Activated CD4-positive, alpha-beta T cell treated with anti-CD3 and anti-CD28 coated beads, Interleukin-2, amount 50 U/mL, for 1 hour (primary cell): ENCODE measurements at regions not wholly inside any gene's neighbourhood (a gene's known extent, or its start where the extent isn't known, plus 50 kb on each side); places are given as distances from the start of the nearest gene placed in this dataset.
"Not testable (repeated sequence)": the region's sequence is repeated elsewhere in the genome, so short reads cannot be mapped to it uniquely, and the experiment has no call there.

Experiments
- DNase-seq: peaks from one replicate; pipeline ENCODE4 v3.0.0-alpha.2; 2020

DNA sequence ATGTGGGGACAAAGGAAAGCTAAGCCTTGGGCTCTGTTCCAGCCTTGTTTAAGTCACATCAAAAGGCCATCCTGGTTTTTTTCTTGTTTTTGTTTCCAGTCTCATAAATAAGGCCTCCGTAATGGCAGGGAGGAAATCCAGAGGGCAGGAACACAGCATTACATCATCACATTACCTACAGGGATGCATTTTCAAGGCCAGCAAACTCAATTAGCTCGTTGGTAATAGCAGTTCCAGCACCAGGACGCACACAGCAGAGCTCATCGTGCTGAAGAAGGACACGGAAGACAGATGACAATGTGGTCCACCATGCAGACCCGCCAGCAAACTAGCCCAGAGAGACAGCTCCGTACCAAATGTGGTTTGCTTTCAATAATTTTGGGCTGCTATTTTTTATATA is 1209.2 kb downstream of the TYW1 start:
- DNase-seq, result no peak

DNA sequence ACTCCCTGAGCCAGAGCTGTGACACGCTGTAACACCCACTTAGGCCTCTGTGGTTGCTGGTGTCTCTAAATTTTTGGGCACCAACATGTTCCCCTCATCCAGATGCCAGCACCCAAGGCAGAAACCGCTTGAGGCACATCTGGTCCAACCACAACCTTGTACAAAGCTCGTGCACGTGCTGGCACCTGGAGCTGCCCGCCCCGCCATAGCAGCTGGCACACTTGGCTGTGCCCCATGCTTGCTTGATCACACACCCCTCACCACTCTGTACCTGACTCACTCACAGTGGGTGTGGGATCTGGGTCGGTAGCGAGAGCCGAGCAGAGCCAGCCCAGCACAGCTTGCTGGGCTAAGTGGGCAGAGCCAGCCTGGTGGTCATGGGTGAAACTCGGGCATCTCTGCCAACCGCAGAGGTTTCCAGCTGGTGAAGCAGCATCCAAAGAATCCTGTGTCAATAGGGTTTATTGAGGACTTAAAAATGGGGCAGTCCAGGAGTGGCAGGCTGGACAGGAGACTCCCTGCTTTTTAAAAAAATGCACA is 1210.4 kb downstream of the TYW1 start:
- DNase-seq, result no peak

DNA sequence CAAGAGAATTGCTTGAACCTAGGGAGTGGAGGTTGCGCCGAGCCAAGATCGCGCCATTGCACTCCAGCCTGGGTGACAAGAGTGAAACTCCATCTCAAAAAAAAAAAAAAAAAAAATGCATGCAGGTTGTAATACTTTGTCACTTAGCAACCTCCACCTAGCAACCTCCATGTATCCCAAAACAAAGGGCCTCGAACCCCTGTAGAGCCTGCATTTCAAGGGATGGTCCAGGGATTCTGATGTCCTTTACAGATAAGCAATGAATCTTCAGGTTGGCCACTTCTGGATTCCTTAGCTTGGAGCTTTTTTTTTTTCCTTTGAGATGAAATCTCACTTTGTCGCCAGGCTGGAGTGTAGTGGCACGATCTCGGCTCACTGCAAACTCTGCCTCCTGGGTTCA is 1211.0 kb downstream of the TYW1 start:
- DNase-seq, result no peak

DNA sequence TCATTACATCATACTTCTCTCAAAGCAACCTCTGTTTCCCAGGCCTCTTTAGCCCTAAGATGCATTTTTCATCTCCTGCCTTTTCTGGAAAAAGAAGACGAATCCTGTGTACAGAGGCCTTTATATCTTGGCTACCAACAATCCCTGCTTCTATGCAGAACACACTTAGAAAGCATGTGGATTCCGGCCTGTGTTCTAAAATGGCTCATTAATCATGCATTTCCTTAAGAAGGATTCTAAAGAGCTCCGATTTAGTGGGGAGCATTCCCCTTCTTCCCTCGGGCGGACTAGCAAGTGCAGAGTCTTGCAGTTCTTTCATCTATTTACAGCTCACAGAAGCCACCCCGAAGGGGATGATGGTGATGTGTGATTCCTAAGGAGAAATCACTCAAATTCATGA is 1212.9 kb downstream of the TYW1 start:
- DNase-seq, result no peak

DNA sequence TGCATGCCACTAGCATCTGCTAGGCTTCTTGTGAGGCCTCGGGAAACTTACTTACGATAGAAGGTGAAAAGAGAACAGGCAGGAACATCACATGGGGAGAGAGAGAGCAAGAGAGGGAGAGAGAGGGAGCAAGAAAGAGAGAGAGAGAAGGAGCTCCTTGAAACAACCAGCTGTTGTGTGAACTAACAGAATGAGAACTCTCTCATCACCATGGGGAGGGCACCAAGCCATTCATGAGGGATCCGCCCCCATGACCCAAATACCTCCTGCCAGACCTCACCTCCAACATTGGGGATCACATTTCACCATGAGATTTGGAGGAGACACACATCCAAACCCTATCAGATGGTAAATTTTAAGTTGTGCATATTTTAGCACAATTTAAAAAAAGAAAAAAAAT is 1217.2 kb downstream of the TYW1 start:
- DNase-seq, result no peak

DNA sequence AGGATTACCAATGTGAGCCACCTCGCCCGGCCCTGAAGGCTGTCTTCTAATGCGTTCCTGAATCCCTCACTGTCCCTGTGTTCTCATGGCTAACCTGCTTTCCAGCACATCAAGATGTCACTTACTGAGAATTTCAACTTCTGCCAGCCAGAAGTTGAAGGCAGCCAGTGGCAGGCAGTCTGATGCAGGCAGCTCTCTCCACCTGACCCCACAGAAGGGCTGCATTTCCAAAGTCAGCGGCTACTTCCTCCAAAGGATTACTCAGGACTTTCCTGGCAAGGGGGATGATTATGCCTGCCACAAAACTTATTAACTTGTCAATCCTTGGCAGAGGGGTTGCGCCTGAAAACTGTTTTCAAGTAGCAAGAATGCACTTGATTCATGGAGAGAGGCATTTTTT is 1219.4 kb downstream of the TYW1 start:
- no peak for DNase-seq

DNA sequence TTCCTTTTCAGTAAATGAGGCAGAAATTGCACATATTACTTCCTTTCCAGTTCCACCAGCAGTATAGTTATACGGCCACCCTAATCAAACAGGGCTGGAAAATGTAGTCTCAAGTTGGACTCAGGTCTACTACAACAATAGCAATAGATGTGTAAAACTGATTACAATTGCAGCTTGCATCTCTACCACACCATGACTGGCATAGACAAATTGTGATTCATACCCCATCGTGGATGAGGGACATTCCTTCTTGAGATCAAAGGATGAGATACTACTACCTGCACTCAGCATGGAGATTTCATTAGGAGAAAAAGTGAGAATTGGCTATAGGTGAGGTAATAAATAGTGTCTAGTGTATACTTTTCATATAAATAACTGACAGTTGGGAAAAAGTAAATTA is 1220.8 kb downstream of the TYW1 start:
- DNase-seq, result no peak

DNA sequence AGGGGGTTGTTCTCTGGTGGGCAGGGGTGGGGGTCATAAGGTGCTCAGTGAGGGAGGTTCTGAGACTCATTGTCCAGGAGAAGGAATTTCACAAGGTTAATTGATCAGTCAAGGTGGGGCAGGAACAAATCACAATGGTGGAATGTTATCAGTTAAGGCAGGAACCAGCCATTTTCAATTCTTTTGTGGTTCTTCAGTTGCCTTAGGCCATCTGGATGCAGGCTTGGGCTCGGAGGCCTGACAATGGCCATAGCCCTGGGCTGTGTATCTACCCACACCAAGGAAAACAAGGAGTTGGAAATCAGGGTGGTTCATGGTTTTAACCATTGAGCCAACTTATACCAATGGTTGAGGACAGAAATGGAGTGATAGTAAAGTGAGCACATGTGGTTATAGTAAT is 1221.8 kb downstream of the TYW1 start:
- DNase-seq, result no peak

DNA sequence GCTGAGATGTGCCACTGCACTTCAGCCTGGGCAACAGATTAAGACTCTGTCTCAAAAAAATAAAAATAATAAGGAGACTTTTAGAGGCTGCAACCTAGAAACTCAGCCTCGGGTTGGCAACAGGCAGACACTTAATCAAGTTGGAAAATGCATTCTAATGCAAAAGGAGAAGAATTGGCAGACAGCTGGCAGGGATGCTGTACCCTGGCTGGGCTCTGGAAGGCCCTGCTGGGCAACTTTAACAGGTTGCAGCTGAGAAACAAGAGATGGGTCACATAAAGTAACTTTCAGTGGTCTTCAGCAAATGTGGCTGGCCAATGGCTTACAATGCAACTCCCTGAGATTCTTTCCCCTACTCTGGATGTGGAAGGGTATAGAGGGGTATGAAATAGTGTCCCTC is 1225.7 kb downstream of the TYW1 start:
- DNase-seq, result no peak

DNA sequence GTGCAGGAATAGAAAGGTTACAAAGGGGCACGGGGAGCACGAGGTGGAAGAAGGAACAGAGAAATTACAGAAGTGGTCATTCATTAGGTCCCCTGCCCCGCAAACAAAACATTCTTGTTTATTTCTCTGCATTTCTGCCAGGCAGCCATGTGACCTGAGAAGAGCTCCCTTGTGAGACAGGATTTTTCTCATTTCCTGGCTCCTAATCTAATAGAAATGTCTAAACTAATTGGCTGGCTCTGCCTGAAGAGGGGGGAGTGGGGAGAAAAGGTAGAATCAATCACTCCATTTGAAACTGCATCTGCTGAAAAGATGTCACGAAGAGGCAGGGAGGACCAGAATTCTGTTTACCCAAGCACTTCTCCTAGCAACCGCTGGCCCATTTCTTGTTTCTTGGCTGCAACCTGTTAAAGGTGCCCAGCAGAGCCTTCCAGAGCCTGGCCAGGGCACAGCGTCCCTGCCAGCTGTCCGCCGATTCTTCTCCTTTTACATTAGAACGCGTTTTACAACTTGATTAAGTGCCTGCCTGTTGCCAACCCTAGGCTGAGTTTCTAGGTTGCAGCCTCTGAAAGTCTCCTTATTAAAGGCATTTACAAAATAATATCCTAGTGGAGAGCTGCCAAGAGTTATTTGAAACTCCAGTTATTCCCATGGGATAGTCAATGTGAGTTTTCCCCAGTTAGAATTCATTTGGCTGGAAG is 1227.6 kb downstream of the TYW1 start:
- no peak for DNase-seq

DNA sequence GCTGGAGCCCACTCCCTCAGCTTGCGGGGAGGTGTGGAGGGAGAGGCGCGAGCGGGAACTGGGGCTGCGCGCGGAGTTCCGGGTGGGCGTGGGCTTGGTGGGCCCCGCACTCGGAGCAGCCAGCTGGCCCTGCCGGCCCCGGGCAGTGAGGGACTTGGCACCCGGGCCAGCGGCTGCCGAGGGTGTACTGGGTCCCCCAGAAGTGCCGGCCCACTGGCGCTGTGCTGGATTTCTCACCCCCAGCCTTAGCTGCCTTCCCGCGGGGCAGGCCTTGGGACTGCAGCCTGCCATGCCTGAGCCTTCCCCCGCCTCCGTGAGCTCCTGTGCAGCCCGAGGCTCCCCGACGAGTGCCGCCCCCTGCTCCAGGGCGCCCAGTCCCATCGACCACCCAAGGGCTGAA is 1234.4 kb downstream of the TYW1 start:
- not testable (repeated sequence) for DNase-seq

DNA sequence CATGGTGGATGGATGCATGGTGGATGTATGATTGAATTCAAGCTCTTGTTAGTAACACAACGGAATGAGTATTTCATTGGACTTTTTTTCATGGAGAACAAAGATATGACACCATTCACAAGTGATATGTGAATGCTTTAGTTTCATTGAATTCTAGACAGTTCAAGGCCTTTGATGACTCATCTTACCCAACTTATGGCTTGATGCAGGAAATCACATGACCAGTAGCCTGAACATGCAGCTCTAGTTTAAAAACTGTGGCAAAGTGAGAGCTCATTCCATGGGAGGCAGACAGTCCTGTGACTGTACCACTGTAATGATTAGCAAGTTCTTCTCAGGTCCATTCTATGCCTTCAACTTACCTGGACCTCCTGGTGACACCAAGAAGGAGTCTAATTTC is 1239.3 kb downstream of the TYW1 start:
- DNase-seq, result no peak

DNA sequence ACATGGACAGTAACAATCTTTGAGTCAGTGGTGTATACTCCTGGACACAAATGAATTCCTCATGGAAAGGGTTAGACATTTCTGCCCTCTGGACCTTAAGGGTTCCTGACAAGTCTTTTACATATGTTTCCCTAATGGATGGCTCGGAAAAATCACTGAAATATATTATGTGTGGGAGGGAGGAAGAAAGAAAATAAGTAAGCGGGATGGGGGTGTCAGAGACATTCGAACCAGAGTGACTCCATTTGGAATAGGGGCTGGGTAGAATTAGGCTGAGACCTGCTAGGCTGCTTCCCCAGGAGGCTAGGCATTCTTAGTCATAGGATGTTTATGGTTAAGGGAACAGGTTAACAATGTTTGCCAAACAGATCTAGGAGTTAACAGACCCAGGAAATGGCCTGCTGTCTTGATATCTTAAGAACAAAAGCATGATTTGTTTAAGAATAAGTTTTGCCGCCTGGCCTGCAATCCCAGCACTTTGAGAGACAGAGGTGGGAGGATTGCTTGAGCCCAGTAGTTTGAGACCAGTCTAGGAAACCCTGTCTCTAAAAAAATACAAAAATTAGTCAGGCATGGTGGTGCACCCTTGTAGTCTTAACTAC is 1241.7 kb downstream of the TYW1 start:
- DNase-seq, result no peak

DNA sequence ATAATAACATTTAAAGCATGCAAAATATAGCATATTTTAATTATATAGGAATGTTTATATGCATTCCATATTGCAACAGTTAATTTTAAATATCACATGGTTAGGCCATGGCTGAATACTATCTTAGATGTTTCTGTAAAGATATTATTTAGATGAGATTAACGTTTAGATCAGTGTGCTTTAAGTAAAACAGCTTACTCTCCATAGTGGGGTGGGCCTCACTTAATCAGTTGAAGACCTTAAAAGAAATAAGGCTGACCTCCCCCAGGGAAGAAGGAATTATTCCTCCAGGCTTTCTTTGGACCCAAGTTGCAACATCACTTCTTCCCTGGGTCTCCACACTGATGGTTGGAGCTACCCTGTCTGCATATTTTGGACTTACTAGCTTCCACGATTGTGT is 1246.5 kb downstream of the TYW1 start:
- no peak for DNase-seq

DNA sequence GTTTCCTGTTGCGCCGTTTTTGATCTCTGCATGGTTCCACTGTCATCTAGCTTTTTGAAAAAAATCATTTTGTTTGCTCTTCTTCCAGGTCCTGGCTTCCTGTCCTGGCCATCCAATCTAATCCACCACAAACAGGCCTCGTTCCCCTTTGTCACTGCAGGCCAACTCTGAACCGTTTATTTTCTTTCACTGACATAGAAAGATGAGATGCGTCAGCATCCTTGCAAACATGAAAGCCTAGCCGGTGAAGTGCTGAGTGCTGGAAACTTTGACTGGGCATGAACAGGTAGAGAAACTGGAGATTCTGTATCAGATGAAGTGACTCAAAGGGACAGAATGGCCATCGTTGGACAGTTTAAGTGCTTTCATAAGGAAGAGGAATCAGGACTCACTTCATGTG is 1247.8 kb downstream of the TYW1 start:
- no peak for DNase-seq

DNA sequence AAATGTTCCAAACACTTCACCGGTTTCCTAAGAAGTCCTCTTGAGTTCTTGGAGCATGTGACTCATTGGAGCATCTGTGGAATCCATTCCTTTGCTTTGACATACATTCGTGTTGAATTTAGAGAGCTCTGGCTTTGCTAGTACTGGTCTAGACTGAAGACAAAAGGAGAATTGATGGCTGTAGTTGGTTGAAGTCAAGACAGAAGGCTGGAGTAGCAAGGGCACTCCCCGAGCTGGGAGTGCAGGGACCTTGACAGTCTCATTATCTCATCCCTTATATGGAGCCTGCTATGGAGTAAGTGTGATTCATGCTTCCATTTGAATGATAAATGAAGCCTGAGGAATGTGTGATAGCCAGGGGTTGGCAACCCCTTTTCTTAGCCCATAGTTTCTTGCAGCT is 1249.1 kb downstream of the TYW1 start:
- DNase-seq, result no peak

DNA sequence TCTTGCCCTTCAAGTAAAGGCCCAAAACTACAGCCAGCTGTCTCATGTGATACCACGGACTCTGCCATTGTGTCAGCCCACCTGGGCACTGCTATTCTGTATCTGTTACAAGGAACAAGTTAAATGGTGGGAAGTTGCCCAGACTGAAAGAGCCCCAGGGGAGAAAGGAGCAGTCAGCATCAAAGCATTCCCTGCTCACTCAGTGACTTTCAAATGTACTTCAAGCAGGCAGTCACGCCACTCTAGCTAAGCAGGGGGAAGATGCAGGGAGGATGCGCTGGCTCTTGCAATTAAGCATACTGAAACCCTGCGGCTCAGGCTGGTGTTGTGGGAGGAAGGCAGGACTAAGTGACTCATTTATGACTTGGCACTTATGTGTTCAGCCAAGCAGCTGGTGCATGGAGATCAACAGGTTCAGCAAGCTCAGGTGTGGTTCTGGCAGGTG is 1249.6 kb downstream of the TYW1 start:
- DNase-seq, result no peak

DNA sequence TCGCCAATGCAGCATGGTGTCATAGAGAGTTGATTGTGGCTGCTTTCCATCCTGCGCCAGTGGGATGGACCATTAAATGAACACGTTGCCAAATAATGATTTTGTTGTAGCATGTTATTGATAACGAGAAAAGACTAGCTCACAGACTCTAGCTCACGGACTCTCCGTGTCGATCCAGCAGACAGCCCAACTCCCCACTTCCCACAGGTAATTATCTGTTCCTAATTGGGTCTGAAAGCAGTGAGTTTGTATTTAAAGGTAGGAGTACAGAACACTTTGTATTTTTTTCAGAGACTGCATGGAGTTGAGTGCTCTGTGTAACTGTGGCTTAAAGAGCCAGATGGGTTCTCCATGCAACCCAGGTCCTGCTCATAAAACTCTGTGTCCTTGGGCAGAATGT is 1250.5 kb downstream of the TYW1 start:
- no peak for DNase-seq

DNA sequence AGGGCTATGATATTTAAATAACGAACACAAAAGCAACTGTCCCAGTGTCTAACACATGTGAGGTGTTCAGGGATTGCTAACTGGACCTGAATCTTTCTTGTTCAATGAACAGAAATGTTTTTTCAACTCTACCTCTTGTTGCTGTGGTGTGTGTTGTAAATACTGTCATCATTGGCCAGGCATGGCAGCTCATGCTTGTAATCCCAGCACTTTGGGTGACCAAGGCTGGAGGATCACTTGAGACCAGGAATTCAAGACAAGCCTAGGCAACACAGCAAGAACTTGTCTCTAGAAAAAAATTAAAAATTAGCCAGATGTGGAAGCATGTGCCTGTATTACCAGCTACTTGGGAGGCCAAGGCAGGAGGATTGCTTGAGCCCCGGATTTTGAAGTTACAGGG is 1250.9 kb downstream of the TYW1 start:
- no peak for DNase-seq

DNA sequence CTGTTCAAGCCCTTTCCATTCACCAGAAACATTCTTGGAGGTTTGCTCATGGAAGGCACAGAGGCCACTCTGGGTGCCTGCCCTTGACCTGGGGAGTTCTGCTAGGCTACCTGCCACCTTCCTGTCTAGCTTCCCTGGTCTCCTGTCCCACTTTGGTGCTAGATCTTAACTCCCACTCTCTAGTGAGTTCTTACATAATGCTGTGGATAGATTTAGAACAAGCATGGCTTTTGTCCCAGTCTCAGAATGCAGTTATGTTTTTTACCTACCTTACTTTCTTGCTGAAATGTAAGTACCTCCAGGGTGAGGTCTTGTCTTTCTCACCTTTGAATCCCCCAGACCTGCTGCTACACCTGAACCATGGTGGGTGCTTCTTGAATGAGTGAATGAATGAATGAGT is 1252.3 kb downstream of the TYW1 start:
- DNase-seq, result no peak

DNA sequence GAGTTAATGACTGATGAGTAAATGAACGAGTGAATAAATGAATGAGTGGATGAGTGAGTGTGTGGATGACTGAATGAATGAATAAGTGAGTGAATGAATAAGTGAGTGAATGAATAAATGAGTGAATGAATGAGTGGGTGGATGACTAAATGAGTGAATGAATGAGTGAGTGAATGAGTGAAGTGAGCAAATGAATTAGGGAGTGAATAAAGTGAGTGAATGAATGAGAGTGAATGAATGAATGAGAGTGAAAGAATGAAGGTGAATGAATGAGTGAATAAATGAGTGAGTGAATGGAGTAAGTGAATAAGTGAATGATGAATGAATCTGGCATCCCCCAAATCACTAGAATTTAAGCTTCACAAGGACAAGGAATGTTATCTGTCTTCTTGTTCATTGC is 1253.0 kb downstream of the TYW1 start:
- no peak for DNase-seq

DNA sequence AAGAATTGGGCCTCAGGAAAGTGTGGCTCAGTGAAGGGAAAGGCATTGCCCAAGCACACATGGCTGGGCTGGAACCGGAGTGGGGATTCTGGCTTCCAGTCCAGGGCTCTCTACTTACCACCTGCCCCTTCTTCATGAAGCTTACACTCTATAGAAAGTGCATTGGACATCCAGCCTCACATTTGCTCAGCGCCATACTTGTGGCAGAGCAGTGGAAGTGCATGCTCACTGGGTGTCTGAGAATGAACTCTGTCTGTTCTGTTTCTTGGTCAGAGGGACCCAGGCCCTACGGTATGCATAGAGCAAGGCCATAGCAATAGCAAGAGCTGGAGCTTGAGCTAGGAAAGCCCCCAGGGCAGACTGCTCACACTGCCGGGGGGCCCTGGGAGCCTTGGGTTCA is 1253.5 kb downstream of the TYW1 start:
- DNase-seq, result no peak

DNA sequence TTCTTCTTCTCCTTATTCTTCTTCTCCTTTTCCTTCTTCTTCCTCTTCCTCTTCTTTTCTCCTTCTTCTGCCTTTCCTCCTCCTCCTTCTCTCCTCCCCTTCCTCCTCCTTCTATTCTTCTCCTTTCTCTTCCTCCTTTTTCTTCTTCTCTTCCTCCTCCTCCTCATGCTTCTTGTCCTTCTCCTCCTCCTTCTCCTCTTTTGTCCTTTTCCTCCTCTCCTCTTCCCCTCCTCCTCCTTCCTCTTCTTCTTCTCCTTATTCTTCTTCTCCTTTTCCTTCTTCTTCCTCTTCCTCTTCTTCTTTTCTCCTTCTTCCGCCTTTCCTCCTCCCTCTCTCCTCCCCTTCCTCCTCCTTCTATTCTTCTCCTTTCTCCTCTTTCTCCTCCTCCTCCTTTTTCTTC is 1258.2 kb downstream of the TYW1 start:
- not testable (repeated sequence) for DNase-seq

DNA sequence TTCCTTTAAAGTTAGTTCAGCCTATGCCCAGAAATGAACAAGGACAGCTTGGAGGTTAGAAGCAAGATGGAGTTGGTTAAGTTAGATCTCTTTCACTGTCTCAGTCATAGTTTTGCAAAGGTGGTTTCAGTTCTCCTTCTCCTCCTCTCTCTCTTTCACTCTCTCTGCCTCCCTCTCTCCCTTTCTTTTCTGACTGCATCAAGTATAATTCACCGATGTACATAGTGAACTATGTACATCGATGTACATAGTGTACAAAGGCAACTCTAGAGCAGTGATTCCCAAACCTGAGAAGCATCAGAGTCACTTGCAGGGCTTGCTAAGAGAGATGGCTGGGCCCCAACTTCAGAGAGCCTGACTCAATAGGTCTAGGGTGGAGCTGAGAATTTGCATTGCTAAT is 1259.7 kb downstream of the TYW1 start:
- DNase-seq, result no peak

DNA sequence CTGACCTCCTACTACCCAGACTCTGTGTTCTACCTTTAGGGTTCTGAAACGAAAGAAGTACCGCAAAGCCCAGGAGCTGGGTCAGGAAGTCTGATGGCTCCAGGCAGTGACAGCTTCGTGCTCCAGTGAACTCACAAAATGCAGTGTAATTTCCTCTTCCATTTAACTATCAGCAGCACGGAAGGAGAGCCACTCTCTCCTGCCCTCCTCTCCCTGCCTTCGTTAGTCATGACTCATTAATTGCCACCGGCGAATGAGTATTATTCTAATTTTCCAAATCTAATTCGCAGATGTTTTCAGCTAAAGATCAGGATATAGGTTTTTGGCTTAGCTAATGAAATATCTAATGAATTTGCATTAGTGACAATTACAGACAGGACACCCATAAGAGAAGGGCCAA is 1262.0 kb downstream of the TYW1 start:
- no peak for DNase-seq
